ENCODE measurements at regions not wholly inside any gene's neighbourhood (a gene's known extent, or its start where the extent isn't known, plus 50 kb on each side); places are given as distances from the start of the nearest gene placed in this dataset.

DNA sequence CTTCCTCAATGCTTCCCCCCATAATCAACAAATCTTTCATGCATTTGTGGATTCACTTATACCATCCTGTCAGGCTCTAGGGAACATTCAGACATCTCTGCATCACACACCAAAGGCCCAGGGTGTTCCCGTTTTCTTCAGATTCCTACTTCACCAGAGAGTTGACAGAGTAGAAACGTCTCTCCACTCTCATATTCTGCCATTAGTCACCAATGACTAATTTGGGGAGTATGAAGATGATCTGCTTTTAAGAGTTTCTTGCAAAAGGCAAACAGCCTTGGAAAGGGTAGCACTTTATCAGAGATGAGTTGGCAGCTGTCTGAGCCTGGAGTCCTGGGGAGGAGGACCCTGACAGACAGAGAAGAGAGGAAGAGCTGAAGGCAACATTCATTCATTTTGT, 55.8 kb upstream of the DGKG start:
- ATAC-seq (ENCODE audit: low FRiP score in 2 of 2) = peak in 1 of 2 donors; percentile 36
- WGBS, 2 donors = 72 to 77% methylated on average over 2 of the region's 2 CpGs

GRCh38 chr3:186414735-186415419, 52.8 kb upstream of the DGKG start:
- DNase-seq (no peak), ATAC-seq (ENCODE audit: low FRiP score in 2 of 2) (peak in 1 of 2 donors; percentile 48)
- TF ChIP-seq POLR2A (IDR thresholded peaks at IDR 0.05) (no peak), EP300 (IDR thresholded peaks at IDR 0.05) (no peak), POLR2AphosphoS5 (IDR thresholded peaks at IDR 0.05) (no peak)
- TF ChIP-seq, protein P1, sequence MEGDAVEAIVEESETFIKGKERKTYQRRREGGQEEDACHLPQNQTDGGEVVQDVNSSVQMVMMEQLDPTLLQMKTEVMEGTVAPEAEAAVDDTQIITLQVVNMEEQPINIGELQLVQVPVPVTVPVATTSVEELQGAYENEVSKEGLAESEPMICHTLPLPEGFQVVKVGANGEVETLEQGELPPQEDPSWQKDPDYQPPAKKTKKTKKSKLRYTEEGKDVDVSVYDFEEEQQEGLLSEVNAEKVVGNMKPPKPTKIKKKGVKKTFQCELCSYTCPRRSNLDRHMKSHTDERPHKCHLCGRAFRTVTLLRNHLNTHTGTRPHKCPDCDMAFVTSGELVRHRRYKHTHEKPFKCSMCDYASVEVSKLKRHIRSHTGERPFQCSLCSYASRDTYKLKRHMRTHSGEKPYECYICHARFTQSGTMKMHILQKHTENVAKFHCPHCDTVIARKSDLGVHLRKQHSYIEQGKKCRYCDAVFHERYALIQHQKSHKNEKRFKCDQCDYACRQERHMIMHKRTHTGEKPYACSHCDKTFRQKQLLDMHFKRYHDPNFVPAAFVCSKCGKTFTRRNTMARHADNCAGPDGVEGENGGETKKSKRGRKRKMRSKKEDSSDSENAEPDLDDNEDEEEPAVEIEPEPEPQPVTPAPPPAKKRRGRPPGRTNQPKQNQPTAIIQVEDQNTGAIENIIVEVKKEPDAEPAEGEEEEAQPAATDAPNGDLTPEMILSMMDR (IDR thresholded peaks at IDR 0.05) = no peak
- Histone ChIP-seq H3K36me3 (no peaks in the 10 kb centered on the region), H3K4me3 (no peak overlapping the region), H3K27ac (no peak overlapping the region), H3K27me3 (no peaks in the 10 kb centered on the region), H3K9me3 (no peaks in the 10 kb centered on the region), H3K4me1 (peaks cover 5 to 20% (median 18%) of the 10 kb centered on the region in 4 donors)
- WGBS, 2 donors = 58 to 68% methylated on average over 4 of the region's 4 CpGs

More for the DNA sequence above, 55.8 kb upstream of the DGKG start:
- no peak overlapping the region for H3K27ac ChIP-seq
- H3K9me3 ChIP-seq = no peaks in the 10 kb centered on the region
- no peak for DNase-seq
- H3K27me3 ChIP-seq = no peaks in the 10 kb centered on the region
- H3K4me1 ChIP-seq = peaks cover 5 to 20% (median 18%) of the 10 kb centered on the region in 4 donors
- no peak overlapping the region for H3K4me3 ChIP-seq
- no peak for TF ChIP-seq EP300 (IDR thresholded peaks at IDR 0.05)
- no peak for TF ChIP-seq POLR2A (IDR thresholded peaks at IDR 0.05)
- TF ChIP-seq, protein P1 (IDR thresholded peaks at IDR 0.05) = no peak
- no peak for TF ChIP-seq POLR2AphosphoS5 (IDR thresholded peaks at IDR 0.05)
- no peaks in the 10 kb centered on the region for H3K36me3 ChIP-seq

- Histone ChIP-seq H3K36me3 (no peaks in the 10 kb centered on the region), H3K4me3 (peak overlapping the region in 3 of 4 donors; percentile 26 to 42 (median 40)), H3K27me3 (no peaks in the 10 kb centered on the region), H3K4me1 (peaks cover 5 to 20% (median 18%) of the 10 kb centered on the region in 4 donors), H3K27ac (peak overlapping the region in 3 of 4 donors; percentile 24 to 60 (median 27)), H3K9me3 (no peaks in the 10 kb centered on the region)
- whole genome bisulfite sequencing, 2 donors = 7 to 13% methylated on average over 21 to 22 of the region's 22 CpGs
- ATAC-seq (ENCODE audit: low FRiP score in 2 of 2) = peak; percentile 24 to 57
- peak in 1 of 2 donors; percentile 58 for DNase-seq
- TF ChIP-seq, protein P1 (IDR thresholded peaks at IDR 0.05) = no peak
- TF ChIP-seq EP300 (IDR thresholded peaks at IDR 0.05) = peak in 2 of 4 donors; percentile 40 to 71
- no peak for TF ChIP-seq POLR2A (IDR thresholded peaks at IDR 0.05)
- peak in 1 of 2 donors; percentile 15 for TF ChIP-seq POLR2AphosphoS5 (IDR thresholded peaks at IDR 0.05)
Observed at GRCh38 chr3:186413615-186414415, 51.8 kb upstream of the DGKG start.

DNA sequence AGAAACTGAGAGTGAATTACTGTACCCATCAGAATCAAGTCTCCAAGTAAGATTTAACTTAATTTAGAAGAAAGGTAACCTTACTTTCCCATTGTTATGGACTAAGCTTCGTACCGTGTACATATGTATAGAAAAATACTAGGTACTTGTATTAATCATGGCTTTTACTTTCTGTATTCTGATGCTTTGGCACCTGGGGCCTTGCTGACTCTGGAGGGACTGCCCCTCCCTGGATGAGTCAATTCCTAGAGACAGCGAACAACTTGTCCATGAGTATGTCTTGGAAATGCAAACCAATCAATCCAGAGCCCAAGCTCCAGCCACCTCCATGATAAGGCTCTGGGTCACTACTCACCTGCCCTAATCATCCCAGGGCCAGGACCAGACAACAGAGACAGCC, 50.0 kb upstream of the DGKG start:
- H3K27ac ChIP-seq = no peak overlapping the region
- WGBS, 2 donors = 85 to 89% methylated on average over 3 of the region's 3 CpGs
- H3K4me3 ChIP-seq = no peak overlapping the region
- peaks cover 5 to 20% (median 18%) of the 10 kb centered on the region in 4 donors for H3K4me1 ChIP-seq
- no peaks in the 10 kb centered on the region for H3K9me3 ChIP-seq
- ATAC-seq (ENCODE audit: low FRiP score in 2 of 2) (no peak), DNase-seq (no peak)
- TF ChIP-seq, protein P1 (IDR thresholded peaks at IDR 0.05) = no peak
- TF ChIP-seq POLR2AphosphoS5 (IDR thresholded peaks at IDR 0.05) = no peak
- TF ChIP-seq EP300 (IDR thresholded peaks at IDR 0.05) = no peak
- TF ChIP-seq POLR2A (IDR thresholded peaks at IDR 0.05) = no peak
- no peaks in the 10 kb centered on the region for H3K36me3 ChIP-seq
- H3K27me3 ChIP-seq = no peaks in the 10 kb centered on the region
